WTC11 (cell line): ENCODE measurements at regions not wholly inside any gene's neighbourhood (a gene's known extent, or its start where the extent isn't known, plus 50 kb on each side); places are given as distances from the start of the nearest gene placed in this dataset.

Experiments used
- FOXK1 ChIP-seq: sonication (generic); formaldehyde crosslinking; IDR thresholded peaks from 2 replicates; pipeline ENCODE4 v1.8.0; 2022; ENCODE audit warnings: mild to moderate bottlenecking, moderate library complexity, missing genetic modification reagents
- NFATC4 ChIP-seq: fragments of 250-450 bp; sonication (Bioruptor Pico); IDR thresholded peaks from 2 replicates; pipeline ENCODE4 v1.9.0; 2021; ENCODE audit warnings: mild to moderate bottlenecking
- RELA ChIP-seq: sonication (generic); formaldehyde crosslinking; IDR thresholded peaks from 2 replicates; pipeline ENCODE4 v1.8.1; 2022; ENCODE audit warnings: missing genetic modification reagents, mild to moderate bottlenecking, borderline replicate concordance
- SMAD3 ChIP-seq: sonication (generic); formaldehyde crosslinking; IDR thresholded peaks from 2 replicates; pipeline ENCODE4 v1.8.0; 2022; ENCODE audit warnings: missing genetic modification reagents, mild to moderate bottlenecking, borderline replicate concordance
- TCF7 ChIP-seq: sonication (generic); formaldehyde crosslinking; IDR thresholded peaks from 2 replicates; pipeline ENCODE4 v1.8.0; 2022; ENCODE audit warnings: mild to moderate bottlenecking, low read depth, missing genetic modification reagents, moderate library complexity
- ZBTB21 ChIP-seq: sonication (generic); formaldehyde crosslinking; IDR thresholded peaks from 2 replicates; pipeline ENCODE4 v1.8.1; 2023; ENCODE audit warnings: mild to moderate bottlenecking, missing genetic modification reagents, borderline replicate concordance
- ZNF138 ChIP-seq: sonication (generic); formaldehyde crosslinking; conservative IDR thresholded peaks from 2 replicates; pipeline ENCODE4 v1.8.1; 2022; ENCODE audit warnings: mild to moderate bottlenecking, moderate library complexity, missing genetic modification reagents
- ZNF232 ChIP-seq: sonication (generic); formaldehyde crosslinking; IDR thresholded peaks from 2 replicates; pipeline ENCODE4 v1.8.0; 2022; ENCODE audit warnings: mild to moderate bottlenecking, missing genetic modification reagents
- TF ChIP-seq, protein P1 (sequence below): fragments of 200-600 bp; IDR thresholded peaks from 2 replicates; pipeline ENCODE4 v1.8.0; 2022; ENCODE audit warnings: antibody characterized with exemption
- TF ChIP-seq, protein P2 (sequence below): sonication (generic); formaldehyde crosslinking; conservative IDR thresholded peaks from 2 replicates; pipeline ENCODE4 v1.8.1; 2022; ENCODE audit warnings: mild to moderate bottlenecking, missing genetic modification reagents
- TF ChIP-seq, protein P3 (sequence below): sonication (generic); formaldehyde crosslinking; IDR thresholded peaks from 2 replicates; pipeline ENCODE4 v1.8.0; 2022; ENCODE audit warnings: mild to moderate bottlenecking, missing genetic modification reagents

DNA sequence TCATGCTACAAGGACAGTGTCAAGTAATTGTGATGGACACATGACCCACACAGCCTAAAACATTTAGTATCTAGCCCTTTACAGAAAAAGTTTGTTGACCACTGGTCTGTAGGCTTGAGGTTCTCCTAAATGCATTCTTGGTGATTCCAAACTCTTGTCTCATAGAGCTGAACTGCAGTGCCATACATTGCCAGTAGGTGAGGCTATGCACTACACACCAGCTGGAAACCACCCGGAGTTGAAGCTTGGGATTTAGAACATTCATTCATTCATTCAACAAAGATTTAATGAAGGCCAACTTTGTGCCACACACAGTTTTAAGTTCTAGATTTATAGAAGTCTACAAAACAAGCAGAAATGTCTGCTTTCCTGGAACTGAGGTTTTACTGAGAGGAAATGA, 77.3 kb upstream of the TCF7L2 start:
- no peak for TF ChIP-seq ZNF232 (CRISPR knock-in tag)
- TF ChIP-seq, protein P1, sequence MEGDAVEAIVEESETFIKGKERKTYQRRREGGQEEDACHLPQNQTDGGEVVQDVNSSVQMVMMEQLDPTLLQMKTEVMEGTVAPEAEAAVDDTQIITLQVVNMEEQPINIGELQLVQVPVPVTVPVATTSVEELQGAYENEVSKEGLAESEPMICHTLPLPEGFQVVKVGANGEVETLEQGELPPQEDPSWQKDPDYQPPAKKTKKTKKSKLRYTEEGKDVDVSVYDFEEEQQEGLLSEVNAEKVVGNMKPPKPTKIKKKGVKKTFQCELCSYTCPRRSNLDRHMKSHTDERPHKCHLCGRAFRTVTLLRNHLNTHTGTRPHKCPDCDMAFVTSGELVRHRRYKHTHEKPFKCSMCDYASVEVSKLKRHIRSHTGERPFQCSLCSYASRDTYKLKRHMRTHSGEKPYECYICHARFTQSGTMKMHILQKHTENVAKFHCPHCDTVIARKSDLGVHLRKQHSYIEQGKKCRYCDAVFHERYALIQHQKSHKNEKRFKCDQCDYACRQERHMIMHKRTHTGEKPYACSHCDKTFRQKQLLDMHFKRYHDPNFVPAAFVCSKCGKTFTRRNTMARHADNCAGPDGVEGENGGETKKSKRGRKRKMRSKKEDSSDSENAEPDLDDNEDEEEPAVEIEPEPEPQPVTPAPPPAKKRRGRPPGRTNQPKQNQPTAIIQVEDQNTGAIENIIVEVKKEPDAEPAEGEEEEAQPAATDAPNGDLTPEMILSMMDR, result no peak
- TF ChIP-seq FOXK1 (CRISPR knock-in tag), result no peak
- no peak for TF ChIP-seq ZNF138
- TF ChIP-seq SMAD3, result no peak
- TF ChIP-seq, protein P2, sequence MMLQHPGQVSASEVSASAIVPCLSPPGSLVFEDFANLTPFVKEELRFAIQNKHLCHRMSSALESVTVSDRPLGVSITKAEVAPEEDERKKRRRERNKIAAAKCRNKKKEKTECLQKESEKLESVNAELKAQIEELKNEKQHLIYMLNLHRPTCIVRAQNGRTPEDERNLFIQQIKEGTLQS (CRISPR knock-in tag), result no peak
- TF ChIP-seq TCF7 (CRISPR knock-in tag), result no peak
- TF ChIP-seq, protein P3, sequence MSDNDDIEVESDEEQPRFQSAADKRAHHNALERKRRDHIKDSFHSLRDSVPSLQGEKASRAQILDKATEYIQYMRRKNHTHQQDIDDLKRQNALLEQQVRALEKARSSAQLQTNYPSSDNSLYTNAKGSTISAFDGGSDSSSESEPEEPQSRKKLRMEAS (CRISPR knock-in tag), result no peak
- no peak for TF ChIP-seq NFATC4 (CRISPR knock-in tag)
- TF ChIP-seq ZBTB21 (CRISPR knock-in tag), result no peak
- no peak for TF ChIP-seq RELA (CRISPR knock-in tag)
